ENCODE measurements at regions not wholly inside any gene's neighbourhood (a gene's known extent, or its start where the extent isn't known, plus 50 kb on each side); places are given as distances from the start of the nearest gene placed in this dataset.

DNA sequence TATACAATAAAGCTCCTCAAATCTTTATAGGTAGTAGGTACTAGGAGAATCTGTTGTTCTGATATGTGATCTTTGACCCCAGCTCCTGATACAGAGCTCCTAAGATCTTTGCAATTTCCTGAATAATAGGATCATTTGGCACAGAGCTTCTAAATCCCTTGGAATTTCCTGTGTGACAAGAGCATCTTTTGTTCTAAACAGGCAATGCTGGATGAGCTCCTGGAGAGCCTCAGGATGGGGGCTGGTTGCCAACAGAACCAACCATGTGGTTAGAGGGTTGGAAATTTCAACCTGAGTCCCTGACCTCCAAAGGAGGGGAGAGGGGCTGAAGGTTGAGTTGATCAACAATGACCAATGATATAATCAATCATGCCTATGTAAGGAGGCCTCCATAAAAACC lies 629.0 kb downstream of the CCSER2 start:
- TF ChIP-seq, protein P1, sequence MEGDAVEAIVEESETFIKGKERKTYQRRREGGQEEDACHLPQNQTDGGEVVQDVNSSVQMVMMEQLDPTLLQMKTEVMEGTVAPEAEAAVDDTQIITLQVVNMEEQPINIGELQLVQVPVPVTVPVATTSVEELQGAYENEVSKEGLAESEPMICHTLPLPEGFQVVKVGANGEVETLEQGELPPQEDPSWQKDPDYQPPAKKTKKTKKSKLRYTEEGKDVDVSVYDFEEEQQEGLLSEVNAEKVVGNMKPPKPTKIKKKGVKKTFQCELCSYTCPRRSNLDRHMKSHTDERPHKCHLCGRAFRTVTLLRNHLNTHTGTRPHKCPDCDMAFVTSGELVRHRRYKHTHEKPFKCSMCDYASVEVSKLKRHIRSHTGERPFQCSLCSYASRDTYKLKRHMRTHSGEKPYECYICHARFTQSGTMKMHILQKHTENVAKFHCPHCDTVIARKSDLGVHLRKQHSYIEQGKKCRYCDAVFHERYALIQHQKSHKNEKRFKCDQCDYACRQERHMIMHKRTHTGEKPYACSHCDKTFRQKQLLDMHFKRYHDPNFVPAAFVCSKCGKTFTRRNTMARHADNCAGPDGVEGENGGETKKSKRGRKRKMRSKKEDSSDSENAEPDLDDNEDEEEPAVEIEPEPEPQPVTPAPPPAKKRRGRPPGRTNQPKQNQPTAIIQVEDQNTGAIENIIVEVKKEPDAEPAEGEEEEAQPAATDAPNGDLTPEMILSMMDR (conservative IDR thresholded peaks at IDR 0.05; ENCODE audit: low read length), result no peak
- TF ChIP-seq EZH2phosphoT487 (IDR thresholded peaks at IDR 0.05; ENCODE audit: borderline replicate concordance), result no peak

Data from Loucy (cell line).